NB4 (cell line): ENCODE measurements at regions not wholly inside any gene's neighbourhood (a gene's known extent, or its start where the extent isn't known, plus 50 kb on each side); places are given as distances from the start of the nearest gene placed in this dataset.
A peak's percentile ranks its signal among the peaks of the same experiment; 100 is the strongest.

Experiments
- DNase-seq: peaks from one replicate; pipeline ENCODE4 v3.0.0; 2010; ENCODE audit warnings: low read depth
- H3K4me3 ChIP-seq: one replicate; pipeline ENCODE4 v1.5.1; 2011; ENCODE audit warnings: mild to moderate bottlenecking, low read depth, low read length, moderate library complexity
- CTCF ChIP-seq: IDR thresholded peaks from one replicate; pipeline ENCODE4 v1.5.1; 2012; ENCODE audit warnings: low read depth, low read length
- MYC ChIP-seq: IDR thresholded peaks from 2 replicates; pipeline ENCODE4 v1.6.1; 2011; ENCODE audit warnings: low read depth, low read length
- POLR2A ChIP-seq: IDR thresholded peaks from 2 replicates; pipeline ENCODE4 v1.6.1; 2011; ENCODE audit warnings: mild to moderate bottlenecking; ENCODE audit not compliant: insufficient read length; ENCODE audit errors: extremely low read depth
- TF ChIP-seq, protein P1 (sequence below): IDR thresholded peaks from 2 replicates; pipeline ENCODE4 v1.6.1; 2011; ENCODE audit warnings: low read depth, low read length

DNA sequence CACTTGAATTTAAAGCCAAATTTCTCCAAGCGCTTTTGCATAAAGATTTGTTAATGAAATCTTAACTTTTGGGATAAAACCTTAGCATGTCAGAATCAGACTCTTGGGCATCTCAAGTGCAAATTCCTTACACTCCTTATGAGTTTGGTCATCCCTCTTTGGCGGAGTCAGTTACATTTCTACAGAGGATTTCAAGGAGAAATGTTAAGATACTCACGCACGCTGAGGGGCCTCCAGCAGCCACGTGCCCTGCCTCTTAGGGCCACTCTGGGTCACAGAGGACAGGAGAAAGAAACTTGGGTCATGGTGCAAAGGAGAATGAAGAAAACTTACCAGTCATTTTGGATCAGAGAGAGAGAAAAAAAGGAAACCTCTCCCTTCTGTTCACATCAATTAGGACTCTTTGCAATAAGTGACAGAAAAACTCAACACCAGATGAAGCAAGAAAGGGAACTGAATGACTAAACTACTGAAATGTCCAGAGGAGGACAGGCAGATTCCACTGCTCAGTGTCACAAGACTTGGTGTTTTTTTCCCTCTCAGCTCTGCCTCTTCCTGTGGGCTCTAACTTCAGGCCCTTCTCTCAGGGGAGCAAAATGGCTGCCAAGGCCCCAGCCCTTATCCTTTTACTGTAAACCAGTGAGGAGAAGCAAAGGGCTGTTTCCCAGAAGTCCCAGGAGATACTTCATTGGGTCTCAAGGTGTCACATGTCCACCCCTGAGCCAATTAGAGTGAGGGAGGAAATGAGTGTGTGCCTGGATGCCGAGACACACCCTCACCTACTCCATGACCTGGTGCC lies 63.3 kb upstream of the NFIL3 start:
- peak; percentile 16 for DNase-seq
- TF ChIP-seq MYC (no peak), POLR2A (no peak), CTCF (no peak)
- TF ChIP-seq, protein P1, sequence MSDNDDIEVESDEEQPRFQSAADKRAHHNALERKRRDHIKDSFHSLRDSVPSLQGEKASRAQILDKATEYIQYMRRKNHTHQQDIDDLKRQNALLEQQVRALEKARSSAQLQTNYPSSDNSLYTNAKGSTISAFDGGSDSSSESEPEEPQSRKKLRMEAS: no peak
- H3K4me3 ChIP-seq: no peak overlapping the region

DNA sequence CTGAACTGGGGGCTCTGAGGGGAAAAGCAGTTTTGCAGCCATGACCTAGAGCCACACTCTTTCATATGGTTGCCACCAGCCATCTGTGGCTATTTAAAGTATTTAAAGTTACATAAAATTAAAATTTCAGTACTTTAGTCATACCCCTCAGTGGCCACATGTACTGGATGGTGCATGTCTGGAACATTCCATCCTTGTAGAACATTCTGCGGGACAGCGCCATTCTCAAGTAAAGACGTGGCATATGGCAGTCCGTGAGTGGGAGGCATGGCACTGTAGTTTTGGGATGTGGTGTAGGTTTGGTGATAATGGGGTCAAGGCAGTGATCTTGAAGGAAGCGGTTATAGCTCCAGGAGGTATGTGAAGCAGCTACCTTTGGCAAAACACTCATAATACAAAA lies 61.4 kb upstream of the NFIL3 start:
- H3K4me3 ChIP-seq: no peak overlapping the region
- no peak for DNase-seq
- no peak for TF ChIP-seq POLR2A
- no peak for TF ChIP-seq CTCF
- no peak for TF ChIP-seq MYC
- TF ChIP-seq, protein P1: no peak

- DNase-seq: no peak
- TF ChIP-seq, protein P1: no peak
These were observed 60.2 kb upstream of the NFIL3 start for GRCh38 chr9:91483835-91484234.

GRCh38 chr9:91483189-91483691 lies 59.6 kb upstream of the NFIL3 start:
- TF ChIP-seq POLR2A: no peak
- TF ChIP-seq MYC: no peak
- no peak for TF ChIP-seq CTCF
- TF ChIP-seq, protein P1: no peak
- DNase-seq: no peak
- H3K4me3 ChIP-seq: no peak overlapping the region

More at GRCh38 chr9:91483835-91484234, 60.2 kb upstream of the NFIL3 start:
- H3K4me3 ChIP-seq: no peak overlapping the region

DNA sequence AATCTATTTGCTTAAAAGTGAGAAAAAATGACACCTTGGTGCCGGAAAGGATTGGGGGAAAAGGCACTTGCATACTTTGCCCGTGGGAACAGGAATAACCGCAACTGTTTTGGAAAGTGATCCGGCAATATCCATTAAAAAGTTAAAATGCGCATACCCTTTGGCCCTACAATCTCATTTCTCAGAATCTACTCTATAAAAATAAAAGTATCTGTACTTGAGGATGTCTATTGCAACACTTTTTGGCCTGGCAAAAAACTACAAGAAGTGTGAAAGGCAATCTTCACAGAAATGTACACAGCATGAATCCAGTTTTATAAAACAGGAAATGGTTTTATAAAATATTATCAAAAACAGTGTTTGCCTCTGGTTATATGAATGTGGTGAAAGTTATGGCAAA lies 58.3 kb upstream of the NFIL3 start:
- no peak for DNase-seq
- H3K4me3 ChIP-seq: no peak overlapping the region
- no peak for TF ChIP-seq CTCF
- TF ChIP-seq MYC: no peak
- no peak for TF ChIP-seq POLR2A
- TF ChIP-seq, protein P1: no peak

- TF ChIP-seq CTCF (no peak), POLR2A (no peak), MYC (no peak)
- TF ChIP-seq, protein P1: no peak
- DNase-seq: no peak
- H3K4me3 ChIP-seq: no peak overlapping the region
These were observed 53.5 kb upstream of the NFIL3 start for GRCh38 chr9:91477106-91477505.
